CD4-positive, alpha-beta T cell treated with Interleukin-10 for 1 hour (primary cell): ENCODE measurements at regions not wholly inside any gene's neighbourhood (a gene's known extent, or its start where the extent isn't known, plus 50 kb on each side); places are given as distances from the start of the nearest gene placed in this dataset.
A peak's percentile ranks its signal among the peaks of the same experiment; 100 is the strongest.
"Not testable (repeated sequence)": the region's sequence is repeated elsewhere in the genome, so short reads cannot be mapped to it uniquely, and the experiment has no call there.

ENCODE experiments used
- DNase-seq: peaks from one replicate; pipeline ENCODE4 v3.0.0-alpha.2; 2020

GRCh38 chr1:157407917-157408525 is 144.3 kb downstream of the FCRL5 start:
- DNase-seq: no peak

GRCh38 chr1:157407367-157407766 is 144.9 kb downstream of the FCRL5 start:
- no peak for DNase-seq

- no peak for DNase-seq
These were observed 146.7 kb downstream of the FCRL5 start for GRCh38 chr1:157405662-157406061.

GRCh38 chr1:157404614-157405013 is 147.7 kb downstream of the FCRL5 start:
- no peak for DNase-seq

- DNase-seq: no peak
These were observed 148.2 kb downstream of the FCRL5 start for GRCh38 chr1:157404063-157404501.

- DNase-seq: no peak
These were observed 148.7 kb downstream of the FCRL5 start for GRCh38 chr1:157403608-157404007.

GRCh38 chr1:157403203-157403602 is 149.1 kb downstream of the FCRL5 start:
- no peak for DNase-seq

GRCh38 chr1:157400766-157401165 is 151.5 kb downstream of the FCRL5 start:
- no peak for DNase-seq

GRCh38 chr1:157399984-157400382 is 152.3 kb downstream of the FCRL5 start:
- no peak for DNase-seq

GRCh38 chr1:157399343-157399983 is 152.9 kb downstream of the FCRL5 start:
- no peak for DNase-seq

- DNase-seq: no peak
These were observed 161.7 kb downstream of the FCRL5 start for GRCh38 chr1:157390651-157391050.

- DNase-seq: no peak
These were observed 164.3 kb downstream of the FCRL5 start for GRCh38 chr1:157388057-157388456.

GRCh38 chr1:157384258-157384657 is 168.1 kb downstream of the FCRL5 start:
- DNase-seq: no peak

GRCh38 chr1:157382351-157382750 is 170.0 kb downstream of the FCRL5 start:
- DNase-seq: no peak

- no peak for DNase-seq
These were observed 171.8 kb downstream of the FCRL5 start for GRCh38 chr1:157380523-157380922.

GRCh38 chr1:157377280-157377713 is 175.0 kb downstream of the FCRL5 start:
- DNase-seq: not testable (repeated sequence)

- DNase-seq: no peak
These were observed 175.6 kb downstream of the FCRL5 start for GRCh38 chr1:157376681-157377080.

- DNase-seq: not testable (repeated sequence)
These were observed 180.0 kb downstream of the FCRL5 start for GRCh38 chr1:157372311-157372710.

GRCh38 chr1:157371826-157372225 is 180.5 kb downstream of the FCRL5 start:
- DNase-seq: no peak

- DNase-seq: no peak
These were observed 181.1 kb downstream of the FCRL5 start for GRCh38 chr1:157371221-157371620.

- no peak for DNase-seq
These were observed 181.6 kb downstream of the FCRL5 start for GRCh38 chr1:157370698-157371097.

GRCh38 chr1:157369808-157370521 is 182.3 kb downstream of the FCRL5 start:
- DNase-seq: peak; percentile 49

GRCh38 chr1:157368941-157369340 is 183.4 kb downstream of the FCRL5 start:
- not testable (repeated sequence) for DNase-seq

- DNase-seq: no peak
These were observed 184.0 kb downstream of the FCRL5 start for GRCh38 chr1:157368363-157368762.
